Stimulated activated CD8-positive, alpha-beta memory T cell treated with anti-CD3 and anti-CD28 coated beads, Interleukin-7, amount 100 ng/mL, for 24 hours (primary cell): ENCODE measurements at regions not wholly inside any gene's neighbourhood (a gene's known extent, or its start where the extent isn't known, plus 50 kb on each side); places are given as distances from the start of the nearest gene placed in this dataset.
"Not testable (repeated sequence)": the region's sequence is repeated elsewhere in the genome, so short reads cannot be mapped to it uniquely, and the experiment has no call there.

Source experiments
- DNase-seq: peaks from one replicate; pipeline ENCODE4 v3.0.0-alpha.2; 2020; ENCODE audit warnings: low read depth

GRCh38 chr7:149995369-149996026 lies 121.7 kb downstream of the ATP6V0E2 start:
- DNase-seq: not testable (repeated sequence)

DNA sequence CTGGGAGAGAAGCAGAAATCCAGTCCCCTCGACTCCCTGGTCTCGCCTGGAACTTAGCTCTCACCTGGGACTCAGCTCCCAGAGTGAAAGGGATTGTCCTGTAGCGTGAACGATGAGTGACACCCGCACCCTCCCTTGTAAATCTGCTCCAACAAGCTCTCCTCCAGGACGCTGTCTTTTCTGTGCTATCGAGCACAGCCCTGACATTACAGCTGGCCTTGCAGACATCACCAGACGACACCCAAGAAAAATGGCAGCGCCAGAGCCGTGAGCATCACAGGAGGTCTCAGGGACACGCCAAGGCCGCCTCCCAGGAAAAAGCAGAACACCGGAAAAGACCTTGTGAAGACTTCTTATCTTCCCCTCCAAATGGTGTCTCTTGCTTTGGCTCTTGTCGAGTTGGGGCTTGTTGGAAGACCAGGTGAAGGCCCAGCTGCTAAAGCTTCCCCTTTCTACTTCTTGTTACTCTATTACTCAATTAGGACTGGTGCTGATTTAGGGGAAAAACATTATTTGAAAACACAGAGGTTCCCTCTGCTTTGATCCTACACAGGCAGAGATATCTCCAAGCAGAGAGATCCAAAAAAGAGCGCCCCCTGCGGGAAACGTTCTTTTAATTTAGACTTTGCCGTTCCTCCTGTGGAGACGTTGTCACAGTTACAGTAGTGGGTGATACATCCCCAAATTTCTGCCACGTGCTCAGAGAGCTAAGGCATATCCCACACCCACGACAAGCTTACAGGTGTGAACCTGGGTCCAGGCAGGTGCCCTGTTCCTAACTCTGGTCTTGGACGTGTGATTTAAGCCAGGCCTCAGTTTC lies 127.2 kb downstream of the ATP6V0E2 start:
- DNase-seq: not testable (repeated sequence)

DNA sequence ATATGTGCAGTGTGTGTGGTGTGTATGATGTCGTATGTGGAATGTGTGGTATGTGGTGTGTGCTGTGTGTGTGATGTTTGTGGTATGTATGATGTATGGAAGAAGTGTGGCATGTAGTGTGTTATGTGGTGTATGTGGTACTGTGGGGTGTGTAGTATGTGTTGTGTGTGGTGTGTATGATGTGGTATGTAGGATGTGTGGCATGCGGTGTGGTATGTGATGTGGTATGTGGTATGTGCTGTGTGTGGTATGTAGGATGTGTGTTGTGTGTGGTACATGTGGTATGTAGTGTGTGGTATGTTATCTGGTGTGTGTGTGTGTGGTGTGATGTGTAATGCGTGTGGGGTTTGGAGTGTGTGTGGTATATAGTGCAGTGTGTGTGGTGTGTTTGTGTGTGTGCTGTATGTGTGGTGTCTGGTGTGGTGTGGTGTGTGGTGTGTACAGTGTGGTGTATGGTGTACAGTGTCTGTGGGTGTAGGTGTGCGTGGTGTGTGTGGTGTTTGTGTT lies 129.6 kb downstream of the ATP6V0E2 start:
- no peak for DNase-seq

GRCh38 chr7:150003973-150004372 lies 130.2 kb downstream of the ATP6V0E2 start:
- DNase-seq: not testable (repeated sequence)

- not testable (repeated sequence) for DNase-seq
Observed at GRCh38 chr7:150004843-150005242, 131.1 kb downstream of the ATP6V0E2 start.

GRCh38 chr7:150009620-150010303 lies 136.0 kb downstream of the ATP6V0E2 start:
- DNase-seq: not testable (repeated sequence)

- DNase-seq: not testable (repeated sequence)
Observed at GRCh38 chr7:150016651-150017189, 143.0 kb downstream of the ATP6V0E2 start.

DNA sequence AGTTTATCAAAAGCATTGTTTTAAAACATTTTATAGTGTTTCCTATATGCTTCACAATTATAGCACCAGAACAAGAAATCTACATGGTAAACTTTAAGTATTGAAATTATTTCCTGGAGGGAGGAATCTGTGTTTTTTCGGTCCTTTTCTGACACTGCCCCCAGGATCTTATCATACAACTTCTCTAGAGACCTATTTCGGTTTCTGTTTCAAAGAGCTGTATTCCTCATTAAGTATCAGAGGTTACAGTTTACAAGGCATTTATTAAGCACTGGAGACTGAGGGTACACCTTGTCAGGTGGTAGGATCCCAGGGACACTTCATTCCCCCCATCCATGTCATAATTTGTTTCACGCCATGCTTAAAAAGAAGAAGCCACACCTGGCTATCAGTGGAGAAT lies 146.4 kb downstream of the ATP6V0E2 start:
- DNase-seq: not testable (repeated sequence)

DNA sequence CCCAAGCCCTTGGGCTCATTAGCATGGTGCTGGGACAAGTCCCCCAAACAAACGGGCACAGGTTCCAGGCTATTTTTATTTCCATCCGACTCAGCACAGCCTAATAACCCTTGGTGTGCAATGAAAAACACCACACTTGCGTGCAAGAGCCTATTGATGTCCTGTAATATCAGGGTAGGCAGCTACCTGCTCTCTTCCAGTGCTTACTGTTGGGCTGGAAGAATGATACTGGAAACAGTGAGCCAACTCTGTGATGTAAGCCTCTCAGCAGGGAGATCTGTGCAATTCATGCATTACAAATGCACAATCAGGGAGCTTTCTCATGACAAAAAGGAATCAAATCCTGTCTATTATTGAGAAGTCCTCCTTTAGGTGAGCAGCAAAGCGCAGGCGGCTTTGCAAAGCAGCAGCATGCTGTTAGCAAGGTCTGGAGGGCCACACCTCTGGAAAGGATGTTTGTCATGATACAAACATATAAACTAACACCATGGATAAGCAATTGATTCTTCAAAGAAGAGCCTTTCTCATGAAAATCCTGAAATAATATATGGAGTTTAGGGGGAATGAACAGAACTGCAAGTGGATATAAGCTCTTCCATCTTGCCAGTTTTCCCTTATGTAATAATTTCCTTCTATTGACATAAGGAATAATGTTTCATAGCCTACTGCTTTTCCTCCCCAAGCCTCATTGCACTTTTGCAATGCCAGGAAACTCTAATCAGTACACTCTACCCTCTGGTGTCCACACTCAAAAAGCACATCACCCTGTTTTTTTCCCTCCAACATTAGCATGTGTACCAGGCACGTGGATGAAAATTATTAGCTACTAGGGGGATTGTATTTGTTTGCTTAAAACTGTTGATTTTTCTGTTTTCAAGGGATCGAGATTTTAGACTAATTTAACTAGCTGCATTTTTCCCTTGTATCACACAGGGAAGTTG lies 151.1 kb downstream of the ATP6V0E2 start:
- DNase-seq: not testable (repeated sequence)

GRCh38 chr7:150025802-150026201 lies 152.0 kb downstream of the ATP6V0E2 start:
- not testable (repeated sequence) for DNase-seq

GRCh38 chr7:150028344-150029012 lies 154.7 kb downstream of the ATP6V0E2 start:
- not testable (repeated sequence) for DNase-seq

- DNase-seq: not testable (repeated sequence)
Observed at GRCh38 chr7:150029013-150029389, 155.2 kb downstream of the ATP6V0E2 start.

DNA sequence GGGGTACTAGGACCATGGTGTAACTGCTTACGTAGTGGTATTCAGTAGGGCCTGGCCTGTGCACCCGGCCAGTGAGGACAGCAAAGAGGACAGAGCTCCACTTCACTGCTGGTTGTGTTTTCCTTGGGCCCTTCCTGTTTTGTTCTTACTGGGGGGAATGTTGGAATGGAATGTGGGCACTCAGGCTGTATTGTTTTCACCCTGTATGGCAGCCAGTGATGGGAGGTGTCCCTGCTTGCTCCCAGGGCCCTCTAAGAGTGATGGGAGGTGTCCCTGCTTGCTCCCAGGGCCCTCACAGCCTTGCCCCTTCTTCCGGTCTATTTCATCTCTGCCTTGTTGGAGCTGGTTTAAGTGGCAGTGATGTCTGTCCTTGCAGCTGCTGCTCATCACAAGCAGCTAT lies 158.0 kb downstream of the ATP6V0E2 start:
- DNase-seq: not testable (repeated sequence)

GRCh38 chr7:150033711-150034110 lies 159.9 kb downstream of the ATP6V0E2 start:
- DNase-seq: not testable (repeated sequence)

DNA sequence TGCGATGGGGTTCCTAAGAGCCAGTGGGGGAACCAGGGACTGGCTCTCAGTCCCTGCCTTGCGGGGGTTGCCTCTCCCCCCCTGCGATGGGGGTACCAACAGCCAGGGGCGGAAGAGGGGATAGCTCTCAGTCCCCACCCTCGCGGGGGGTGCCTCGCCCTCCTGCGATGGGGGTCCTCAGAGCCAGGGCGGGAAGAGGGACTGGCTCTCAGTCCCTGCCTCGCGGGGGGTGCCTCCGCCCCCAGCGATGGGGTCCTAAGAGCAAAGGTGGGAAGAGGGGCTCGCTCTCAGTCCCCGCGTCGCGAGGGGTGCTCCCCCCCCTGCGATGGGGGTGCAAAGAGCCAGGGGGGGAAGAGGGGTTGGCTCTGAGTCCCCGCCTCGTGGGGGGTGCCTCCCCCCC lies 162.0 kb downstream of the ATP6V0E2 start:
- not testable (repeated sequence) for DNase-seq

DNA sequence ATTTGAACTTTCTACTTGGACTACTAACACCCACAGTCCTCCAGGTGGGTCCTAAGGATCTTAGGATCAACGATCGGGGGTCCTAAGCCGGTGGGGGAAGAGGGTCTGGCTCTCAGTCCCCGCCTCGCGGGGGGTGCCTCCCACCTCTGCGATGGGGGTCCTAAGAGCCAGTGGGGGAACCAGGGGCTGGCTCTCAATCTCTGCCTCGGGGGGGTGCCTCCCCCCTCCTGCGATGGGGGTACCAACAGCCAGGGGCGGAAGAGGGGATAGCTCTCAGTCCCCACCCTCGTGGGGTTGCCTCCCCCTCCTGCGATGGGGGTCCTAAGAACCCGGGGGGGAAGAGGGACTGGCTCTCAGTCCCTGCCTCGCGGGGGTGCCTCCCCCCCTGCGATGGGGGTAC lies 165.3 kb downstream of the ATP6V0E2 start:
- not testable (repeated sequence) for DNase-seq

GRCh38 chr7:150042281-150042680 lies 168.5 kb downstream of the ATP6V0E2 start:
- not testable (repeated sequence) for DNase-seq

- not testable (repeated sequence) for DNase-seq
Observed at GRCh38 chr7:150044771-150045170, 171.0 kb downstream of the ATP6V0E2 start.

GRCh38 chr7:150045596-150045995 lies 171.8 kb downstream of the ATP6V0E2 start:
- not testable (repeated sequence) for DNase-seq
